HG02943 (cell line): ENCODE measurements at regions not wholly inside any gene's neighbourhood (a gene's known extent, or its start where the extent isn't known, plus 50 kb on each side); places are given as distances from the start of the nearest gene placed in this dataset.

Experiments used
- ATAC-seq: cut with Tn5 transposase; IDR thresholded peaks from one replicate; pipeline ENCODE4 v1.9.1; 2021; ENCODE audit warnings: mild to moderate bottlenecking, low read depth, moderate library complexity; ENCODE audit not compliant: unreplicated experiment

DNA sequence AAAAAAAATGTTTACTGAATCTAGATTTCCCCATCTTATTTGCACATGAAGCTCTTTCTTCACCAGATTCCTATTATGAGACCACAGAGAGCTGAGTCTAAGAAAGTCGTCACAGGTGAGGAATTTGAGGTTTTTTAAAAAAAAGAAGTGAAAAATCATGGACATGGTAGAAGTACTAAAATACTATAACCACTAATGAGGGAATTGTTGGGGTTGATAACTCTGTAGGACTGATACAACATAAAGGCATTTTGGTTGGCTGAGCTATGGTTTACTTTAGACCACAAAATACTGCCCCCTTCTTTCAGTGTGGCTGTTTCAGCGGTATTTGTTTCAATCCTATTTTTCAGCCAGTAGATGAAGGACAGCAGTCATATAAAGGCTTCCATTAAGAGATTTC, 1111.3 kb downstream of the TYW1 start:
- ATAC-seq, result no peak

DNA sequence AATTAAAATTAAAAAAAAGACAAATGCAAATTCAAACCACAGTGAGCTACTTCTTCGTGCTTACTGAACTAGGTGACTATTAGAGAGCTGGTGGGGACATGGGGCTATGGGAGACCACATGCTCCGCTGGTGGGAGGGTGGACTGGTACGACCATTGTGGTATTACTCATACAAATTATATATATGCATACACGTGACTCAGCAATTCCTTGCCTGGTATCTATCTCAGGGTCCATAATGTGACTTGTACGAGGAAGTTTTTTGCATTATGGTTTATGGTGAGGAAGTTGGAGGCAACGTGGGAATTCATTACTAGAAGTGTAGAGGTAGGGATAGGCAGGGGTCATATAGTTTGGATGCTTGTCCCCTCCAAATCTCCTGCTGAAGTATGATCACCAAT, 1112.7 kb downstream of the TYW1 start:
- no peak for ATAC-seq

DNA sequence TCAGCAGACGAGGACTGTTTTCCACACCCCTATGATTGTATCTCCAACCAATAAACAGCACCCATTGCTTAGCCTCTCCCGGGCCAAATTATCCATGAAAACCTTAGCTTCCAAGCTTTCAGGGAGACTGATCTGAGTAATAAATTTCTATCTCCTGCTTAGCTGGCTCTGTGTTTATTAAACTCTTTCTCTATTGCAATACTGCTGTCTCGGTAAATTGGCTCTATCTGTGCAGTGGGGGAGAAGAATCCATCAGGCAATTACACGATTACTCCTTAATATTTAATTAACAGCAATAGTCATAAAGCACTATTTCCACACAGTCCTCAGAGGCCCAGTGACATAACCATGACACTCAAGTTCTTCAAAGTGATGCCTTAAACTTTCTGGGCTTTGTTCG, 1122.8 kb downstream of the TYW1 start:
- no peak for ATAC-seq

DNA sequence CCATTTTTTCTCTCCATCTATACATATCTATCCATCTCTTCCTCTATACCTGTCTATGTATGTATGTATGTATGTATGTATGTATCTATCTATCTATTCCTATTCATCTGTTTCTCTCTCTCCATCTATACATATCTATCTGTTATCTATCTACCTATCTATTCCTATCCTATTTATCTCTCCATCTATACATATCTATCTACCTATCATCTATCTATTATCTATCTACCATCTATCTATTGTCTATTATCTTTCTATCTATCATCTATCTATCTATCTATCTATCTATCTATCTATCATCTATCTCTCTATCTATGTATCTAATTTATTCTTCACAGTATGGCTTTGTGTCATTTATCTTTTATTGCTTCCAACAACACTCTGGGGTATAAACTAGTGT, 1124.4 kb downstream of the TYW1 start:
- no peak for ATAC-seq

DNA sequence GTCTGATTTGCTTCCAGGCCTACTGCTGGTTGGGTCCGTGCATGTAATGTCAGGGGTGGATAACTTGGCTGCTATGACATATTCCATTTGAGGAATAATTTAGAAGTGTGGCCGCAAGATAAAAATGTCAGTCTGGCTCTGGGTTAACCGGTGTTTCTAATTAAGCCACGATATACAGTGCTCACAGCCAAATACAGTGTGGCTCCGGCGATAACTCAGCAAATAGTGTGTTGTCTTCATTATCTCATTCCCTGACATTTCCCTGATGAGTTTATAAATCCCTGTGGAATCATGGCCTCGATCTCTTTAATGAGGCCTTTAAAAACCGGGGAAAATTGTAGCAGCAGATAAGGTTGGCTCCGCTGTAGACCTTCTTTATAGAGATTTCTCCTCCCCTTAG, 1125.0 kb downstream of the TYW1 start:
- no peak for ATAC-seq

DNA sequence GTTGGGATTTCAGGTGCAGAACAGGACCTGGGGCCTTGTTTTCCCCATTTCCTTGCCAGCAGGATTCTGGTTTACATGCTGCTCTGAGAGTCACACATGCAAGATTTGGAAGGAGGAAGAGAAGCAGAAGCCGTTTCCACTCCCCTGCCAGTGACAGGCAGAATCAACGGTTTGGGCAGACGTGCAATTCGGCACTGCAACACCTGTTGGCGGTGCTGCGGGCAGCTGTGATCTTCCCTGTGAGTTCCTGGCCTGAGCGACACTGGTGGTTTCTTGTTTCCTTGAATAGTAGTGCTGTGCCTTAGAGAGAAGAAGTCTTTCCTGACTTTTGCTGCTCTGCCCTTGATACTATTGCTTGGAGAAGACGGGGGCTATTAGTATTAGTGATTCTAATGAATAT, 1126.2 kb downstream of the TYW1 start:
- no peak for ATAC-seq

DNA sequence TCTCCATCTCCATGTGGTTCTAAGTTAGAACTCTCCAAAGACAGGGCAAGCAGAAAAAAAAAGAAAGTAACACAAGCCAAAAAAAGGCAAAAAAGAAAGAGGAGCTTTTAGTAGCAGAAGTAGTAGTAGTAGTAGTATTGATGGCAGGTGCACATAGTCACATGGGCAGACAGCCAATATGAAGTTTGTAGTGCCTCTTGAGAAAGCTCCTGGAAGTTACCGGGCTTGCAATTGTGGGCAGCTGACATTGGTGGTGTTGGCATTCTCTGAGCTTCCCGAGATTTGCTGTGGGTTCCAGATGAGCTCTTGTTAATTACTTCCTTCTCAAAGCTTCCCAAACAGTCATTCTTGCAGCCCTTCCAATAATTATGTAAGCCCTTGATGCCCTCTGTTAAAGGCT, 1128.5 kb downstream of the TYW1 start:
- no peak for ATAC-seq

DNA sequence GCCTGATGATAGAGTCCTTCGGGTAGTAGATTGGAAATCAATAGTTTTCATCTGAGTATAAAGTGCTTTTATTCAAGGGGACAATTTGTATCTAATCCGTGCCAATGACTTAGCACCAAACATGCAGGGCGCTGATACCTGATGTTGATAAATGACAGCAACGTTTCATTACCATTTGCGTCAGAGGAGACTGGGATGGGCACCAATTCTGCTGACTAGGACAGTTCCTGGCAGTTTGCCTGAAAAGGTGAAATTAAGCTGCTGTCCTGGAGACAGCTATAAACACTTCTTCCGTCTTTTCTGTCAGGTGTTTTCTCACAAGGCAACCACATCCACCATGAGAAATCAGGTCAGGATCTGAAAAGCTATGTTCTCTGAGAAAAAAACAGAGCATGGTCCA, 1136.4 kb downstream of the TYW1 start:
- ATAC-seq, result no peak

DNA sequence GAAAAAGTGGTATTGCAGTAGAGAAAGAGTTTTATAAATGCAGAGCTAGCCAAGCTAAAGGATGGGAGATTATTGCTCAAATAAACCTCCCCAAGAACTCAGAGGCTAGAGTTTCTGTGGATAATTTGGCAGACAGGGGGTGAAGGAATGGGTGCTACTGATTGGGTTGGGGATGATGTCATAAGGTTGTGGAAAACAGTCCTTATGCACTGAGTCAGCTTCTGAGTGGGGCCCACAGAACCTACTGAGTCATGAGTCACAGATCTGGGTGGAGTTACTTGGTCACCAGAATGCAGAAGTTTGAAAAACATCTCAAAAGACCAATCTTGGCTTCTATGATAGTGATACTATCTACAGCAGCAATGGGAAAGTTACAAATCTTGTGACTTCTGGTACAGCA, 1146.7 kb downstream of the TYW1 start:
- no peak for ATAC-seq

DNA sequence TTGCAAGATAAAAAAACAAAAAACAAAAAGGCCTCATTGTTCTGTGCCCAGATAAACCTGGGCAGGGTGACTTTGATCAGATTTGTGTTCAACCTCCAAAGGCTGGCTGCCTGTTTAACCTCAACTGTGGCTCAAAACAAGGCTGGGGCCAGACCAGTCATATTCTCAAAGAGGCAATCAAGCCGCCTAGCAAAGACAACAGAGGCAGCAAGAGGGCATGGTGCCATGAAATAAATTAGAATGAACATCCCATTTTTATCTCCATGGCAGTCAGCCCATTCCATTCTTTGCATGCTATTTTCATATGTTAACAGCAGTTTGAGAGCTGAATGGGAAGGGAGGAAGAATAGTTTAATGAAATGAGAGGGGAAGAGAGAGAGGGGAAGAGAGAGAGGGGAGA, 1150.3 kb downstream of the TYW1 start:
- ATAC-seq, result no peak

DNA sequence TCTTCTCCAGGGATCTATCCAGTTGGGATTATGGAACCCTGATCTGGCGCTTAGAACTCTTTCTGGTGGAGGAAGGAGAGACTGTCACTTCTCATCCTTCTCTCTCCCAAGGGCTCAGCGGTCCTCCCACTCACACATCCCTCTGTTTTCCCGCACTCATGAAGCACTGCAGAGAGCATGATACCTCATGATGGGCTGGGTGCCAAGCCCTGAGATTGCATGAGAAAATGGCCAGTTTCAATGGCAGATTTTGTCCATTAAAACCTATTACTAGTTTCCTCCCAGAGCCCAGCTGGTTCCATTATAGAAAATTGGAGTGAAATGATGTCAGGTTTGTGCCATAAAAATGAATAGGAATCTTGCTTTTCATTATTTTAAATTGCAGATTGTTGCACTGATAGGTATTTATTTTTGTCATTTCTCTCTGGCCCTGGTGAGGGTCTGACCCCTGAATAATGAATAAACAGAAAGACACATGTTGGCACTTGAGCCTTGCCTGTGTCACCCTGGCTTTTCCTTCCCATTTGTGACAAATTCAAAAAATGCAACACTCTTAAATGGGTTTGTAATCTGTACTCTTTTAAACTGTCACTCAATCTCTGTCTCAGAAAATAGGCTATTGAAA, 1151.1 kb downstream of the TYW1 start:
- no peak for ATAC-seq

DNA sequence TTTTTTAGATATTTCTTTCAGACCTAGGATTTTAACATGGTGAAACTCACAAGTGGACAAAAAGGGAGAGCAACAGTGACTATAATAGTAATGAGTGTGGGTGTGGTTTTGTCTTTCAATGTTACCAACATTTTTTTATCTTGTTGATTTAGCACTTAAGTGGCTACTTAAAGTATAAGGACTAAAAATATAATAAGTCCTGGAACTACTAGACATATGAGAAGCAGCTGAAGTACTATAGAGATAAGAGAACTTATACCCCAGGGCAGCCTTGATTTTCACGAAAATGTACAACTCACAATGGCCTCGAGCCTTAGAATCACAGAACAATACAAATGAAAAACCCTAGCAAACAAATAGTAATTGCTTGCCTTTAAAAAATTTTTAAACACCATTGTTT, 1151.8 kb downstream of the TYW1 start:
- no peak for ATAC-seq

DNA sequence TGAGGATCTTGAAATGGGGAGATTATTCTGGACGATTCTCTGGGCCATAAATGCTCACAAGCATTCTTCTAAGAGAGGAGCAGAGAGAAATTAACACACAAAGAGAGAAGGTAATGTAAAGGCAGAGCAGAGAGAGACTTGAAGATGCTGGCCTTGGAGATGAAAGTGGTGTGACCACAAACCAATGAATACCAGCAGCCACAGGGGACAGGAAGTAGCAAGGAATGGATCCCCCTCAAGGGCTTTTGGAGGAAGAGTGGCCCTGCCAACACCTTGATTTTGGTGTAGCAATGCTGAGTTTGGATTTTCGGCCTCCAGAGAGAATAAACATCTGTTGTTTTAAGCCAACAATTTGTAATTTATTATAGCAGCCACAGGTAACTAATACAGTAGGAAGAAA, 1155.6 kb downstream of the TYW1 start:
- ATAC-seq, result no peak

DNA sequence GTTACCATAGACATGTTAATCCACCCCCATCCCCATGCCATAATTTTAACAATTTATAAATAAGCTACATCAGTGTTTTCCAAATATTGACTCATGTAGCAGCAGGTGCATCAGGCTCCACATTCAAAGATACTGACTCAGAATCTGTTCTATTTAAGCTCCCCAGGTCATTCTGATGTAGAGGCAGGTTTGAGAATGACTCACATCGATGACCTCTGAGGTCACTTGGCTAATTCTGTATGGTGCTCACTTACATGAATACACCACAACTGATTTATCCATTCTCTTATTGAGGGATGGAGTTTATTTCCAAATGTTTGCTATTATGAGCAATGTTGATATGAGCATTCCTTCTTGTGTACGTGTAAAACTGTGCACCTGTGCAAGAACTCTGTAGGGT, 1159.0 kb downstream of the TYW1 start:
- no peak for ATAC-seq

DNA sequence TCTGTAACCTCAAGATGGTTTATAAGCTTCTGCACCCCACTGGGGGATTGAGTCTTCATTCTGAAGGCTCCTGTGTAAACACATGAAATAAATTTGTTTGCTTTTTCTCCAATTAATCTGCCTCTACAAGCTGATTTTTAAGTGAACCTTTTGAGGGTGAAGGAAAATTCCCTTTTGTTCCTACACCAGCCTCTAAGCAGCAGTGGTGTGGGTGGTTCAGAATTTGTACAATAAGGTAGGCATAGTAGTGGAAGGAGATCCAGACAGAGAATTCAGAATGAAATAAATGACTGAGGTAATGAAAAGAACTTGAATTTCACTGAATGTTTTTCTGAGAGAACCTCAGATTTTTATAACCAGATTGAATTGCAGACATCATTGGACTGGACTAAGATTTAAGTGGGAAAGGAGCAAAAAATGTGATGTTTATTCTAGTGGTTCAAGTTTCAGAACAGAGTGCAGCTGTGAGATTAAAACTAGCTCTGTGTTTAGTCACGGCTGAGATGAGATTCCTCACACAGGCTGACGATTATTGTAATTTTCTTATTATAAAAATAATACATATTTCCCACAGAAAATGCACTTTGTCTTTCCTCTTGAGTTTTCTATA, 1162.2 kb downstream of the TYW1 start:
- ATAC-seq, result no peak

DNA sequence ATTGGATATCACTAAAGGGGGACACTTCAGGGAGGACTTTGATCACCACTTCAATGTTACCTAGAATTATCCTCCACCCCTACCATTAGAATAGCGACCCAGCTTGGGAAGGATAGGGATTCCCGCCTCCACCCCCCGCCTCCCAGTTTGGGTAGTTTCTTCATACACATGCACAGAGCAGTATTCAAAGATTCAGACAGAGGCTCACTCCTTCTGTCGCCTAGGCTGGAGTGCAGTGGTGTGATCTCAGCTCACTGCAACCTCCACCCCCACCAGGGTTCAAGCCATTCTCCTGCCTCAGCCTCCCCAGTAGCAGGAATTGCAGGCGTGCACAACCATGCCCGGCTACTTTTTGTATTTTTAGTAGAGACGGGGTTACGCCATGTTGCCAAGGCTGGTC, 1166.1 kb downstream of the TYW1 start:
- no peak for ATAC-seq

DNA sequence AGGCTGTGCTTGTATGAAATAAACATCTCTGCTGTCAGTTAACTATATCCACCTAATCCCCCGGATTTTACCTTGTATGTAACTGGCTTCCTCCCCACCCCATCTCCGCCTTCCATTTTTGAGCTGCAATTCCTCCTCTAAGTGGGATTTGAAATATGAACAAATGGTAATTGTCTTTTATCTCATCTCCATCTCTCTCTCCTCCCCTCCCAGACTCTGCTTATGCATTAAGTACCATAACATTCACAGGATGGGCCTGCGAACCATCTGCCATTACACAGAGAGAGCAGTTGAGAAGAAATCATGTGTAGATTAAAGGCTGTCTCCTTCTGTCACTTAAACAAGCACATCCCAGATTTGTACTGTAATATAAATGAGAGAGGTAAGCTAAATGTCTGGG, 1169.9 kb downstream of the TYW1 start:
- ATAC-seq, result no peak

DNA sequence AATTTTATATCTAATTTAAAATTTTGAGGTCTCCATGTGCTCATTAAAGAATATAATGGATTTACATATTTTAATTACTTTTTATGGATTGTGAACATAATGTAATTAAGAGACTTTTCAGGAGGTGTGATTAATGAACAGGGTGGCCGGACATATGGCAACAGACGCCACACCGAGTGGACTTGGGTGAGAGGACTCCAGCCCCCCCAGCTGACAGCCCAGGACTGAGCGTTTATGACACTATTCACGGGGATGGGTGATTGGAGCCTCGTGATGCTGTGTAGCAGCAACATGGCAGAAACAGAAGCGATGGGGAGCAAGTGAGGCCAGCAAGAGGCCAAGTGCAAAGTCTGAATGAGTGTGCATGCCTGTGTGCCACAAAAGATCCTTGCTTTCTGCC, 1176.9 kb downstream of the TYW1 start:
- no peak for ATAC-seq

DNA sequence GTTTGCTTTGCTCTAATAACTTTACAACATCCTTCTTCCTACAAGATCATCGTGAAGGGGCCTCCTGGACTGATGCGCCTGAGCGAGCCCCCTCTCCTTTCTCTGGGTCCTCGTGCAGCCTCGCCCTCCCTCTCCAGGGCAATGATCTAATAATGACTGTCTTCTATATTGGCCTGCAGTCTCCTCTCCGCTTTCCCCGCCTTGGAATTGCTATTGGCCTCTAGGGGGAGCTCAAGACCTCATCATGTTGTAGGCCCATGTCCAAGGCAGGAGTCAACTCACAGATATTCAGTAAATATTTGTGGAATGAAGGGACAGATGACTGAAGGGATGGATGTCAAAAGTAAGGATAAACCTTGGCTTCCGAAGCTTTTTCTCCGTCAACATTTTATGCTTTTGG, 1180.3 kb downstream of the TYW1 start:
- ATAC-seq, result no peak

DNA sequence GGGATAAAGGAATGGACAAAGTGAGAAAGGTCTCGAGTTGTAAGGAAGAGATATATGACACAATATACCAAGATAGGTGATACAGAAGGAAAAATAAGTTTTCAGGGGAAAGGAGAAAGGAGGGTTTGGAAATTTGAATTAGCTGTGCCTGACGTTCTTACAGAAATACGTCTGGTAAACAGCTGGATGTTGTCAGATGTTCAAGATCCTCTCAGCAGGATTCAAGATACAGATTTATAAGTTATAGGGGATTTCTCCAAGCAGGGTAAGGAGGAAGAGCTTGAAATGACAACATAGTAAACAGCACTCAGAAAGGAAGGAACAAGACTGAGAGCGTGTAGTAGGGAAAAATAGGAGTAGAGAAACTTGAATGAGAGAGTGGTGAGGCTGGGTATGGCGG, 1184.1 kb downstream of the TYW1 start:
- ATAC-seq, result no peak

DNA sequence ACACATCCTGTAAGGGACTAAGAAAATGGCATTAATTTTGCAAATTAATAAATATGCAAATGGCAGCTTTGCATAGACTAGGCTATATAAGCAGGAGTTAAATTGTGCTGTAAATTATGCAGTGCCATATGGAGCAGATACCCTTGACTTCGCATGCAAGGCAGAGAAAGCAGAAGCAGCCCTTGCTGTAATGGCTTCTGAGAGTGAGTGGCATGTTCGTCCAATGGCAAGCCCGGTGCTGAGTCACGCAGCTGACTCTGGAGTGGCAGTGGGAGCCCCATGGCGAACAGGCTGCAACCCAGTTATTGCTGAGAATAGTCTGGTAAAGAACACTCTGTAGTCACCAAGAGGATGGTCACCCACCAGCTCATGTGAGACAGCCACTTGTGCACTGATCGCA, 1186.5 kb downstream of the TYW1 start:
- no peak for ATAC-seq

DNA sequence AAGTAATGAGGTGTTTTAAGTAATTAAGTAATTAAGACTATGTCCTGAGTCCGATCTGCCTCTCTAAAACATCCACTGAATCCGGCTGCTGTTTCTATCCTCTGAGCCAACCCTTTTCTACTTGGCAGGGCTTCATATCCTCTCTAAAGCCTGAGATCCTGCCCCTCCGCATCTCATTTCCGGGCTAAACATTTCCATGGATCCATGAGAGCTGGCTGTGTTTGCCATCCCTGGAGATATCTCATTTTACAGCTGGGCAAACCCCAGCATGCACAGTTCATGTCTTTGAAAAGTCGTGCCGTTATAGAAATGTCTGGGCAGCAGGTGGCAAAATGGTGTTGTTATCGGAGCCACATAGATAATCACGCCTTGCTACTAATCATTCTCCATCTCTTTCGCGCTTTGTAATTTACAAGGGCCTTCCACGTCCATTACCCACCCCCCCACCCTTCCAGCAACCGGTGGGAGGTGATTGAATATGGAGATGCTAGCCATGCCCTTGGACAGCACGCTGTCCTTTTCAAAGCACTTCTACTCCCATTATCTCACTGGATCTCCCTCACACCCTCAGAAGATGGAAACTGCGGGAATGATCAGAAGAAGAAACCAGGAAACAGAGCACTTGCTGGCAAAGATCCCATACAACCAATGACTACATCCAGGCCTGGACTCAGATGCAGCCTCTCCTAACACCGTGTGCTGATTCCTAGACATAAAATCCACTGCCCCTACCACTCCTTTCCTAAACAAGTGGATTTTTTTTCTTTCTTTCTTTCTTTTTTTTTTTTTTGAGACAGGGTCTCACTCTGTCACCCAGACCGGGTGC, 1189.2 kb downstream of the TYW1 start:
- no peak for ATAC-seq
